Skeletal muscle tissue (tissue), 3 donors: ENCODE measurements at regions not wholly inside any gene's neighbourhood (a gene's known extent, or its start where the extent isn't known, plus 50 kb on each side); places are given as distances from the start of the nearest gene placed in this dataset.
A peak's percentile ranks its signal among the peaks of the same experiment; 100 is the strongest.

Source experiments
- H3K27ac ChIP-seq: one replicate; pipeline ENCODE4 v1.7.0; 2013; ENCODE audit warnings: mild to moderate bottlenecking, low read depth, low read length, inconsistent platforms
- H3K27me3 ChIP-seq, 3 donors: one replicate each; pipeline ENCODE4 v1.7.0; 2013; ENCODE audit warnings: low read length in 3 of 3; ENCODE audit not compliant: control insufficient read depth in 3 of 3, insufficient read depth in 3 of 3
- H3K36me3 ChIP-seq, 3 donors: one replicate each; pipeline ENCODE4 v1.7.0; 2013; ENCODE audit warnings: low read length in 3 of 3; ENCODE audit not compliant: control insufficient read depth in 3 of 3, insufficient read depth in 3 of 3
- H3K4me1 ChIP-seq, 3 donors: one replicate each; pipeline ENCODE4 v1.7.0; 2013; ENCODE audit warnings: low read length in 3 of 3, mild to moderate bottlenecking in 3 of 3; ENCODE audit not compliant: control insufficient read depth in 3 of 3, insufficient read depth in 3 of 3
- H3K4me3 ChIP-seq, 3 donors: one replicate each; pipeline ENCODE4 v1.7.0; 2013; ENCODE audit warnings: low read length in 3 of 3
- H3K9ac ChIP-seq, 3 donors: one replicate each; pipeline ENCODE4 v1.7.0; 2013; ENCODE audit warnings: low read length in 3 of 3, mild to moderate bottlenecking in 3 of 3, moderate library complexity in 2 of 3, low read depth in 1 of 3
- H3K9me3 ChIP-seq, 3 donors: one replicate each; pipeline ENCODE4 v1.7.0; 2013; ENCODE audit warnings: low read length in 3 of 3; ENCODE audit not compliant: control insufficient read depth in 3 of 3
- donor health status: Osteomylitis.

DNA sequence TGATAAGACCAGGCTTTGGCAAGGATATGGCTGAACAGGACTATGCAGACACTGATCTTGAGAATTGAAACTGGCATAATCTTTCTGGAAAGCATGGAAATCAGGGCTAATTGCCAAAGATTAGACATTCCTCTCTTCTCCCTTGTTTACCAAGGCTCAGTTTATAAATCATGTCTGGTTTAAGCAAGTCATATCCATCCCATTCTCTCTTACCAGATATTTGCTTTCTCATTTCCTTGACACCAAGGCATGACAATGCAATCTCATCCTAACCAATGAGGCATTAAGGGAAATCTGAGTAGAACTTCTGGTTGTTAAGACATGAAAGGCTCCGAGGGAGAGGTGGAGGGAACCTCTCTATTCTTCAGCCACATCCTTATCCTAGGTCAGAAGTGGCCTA is 110.3 kb upstream of the CEP85L start:
- H3K4me3 ChIP-seq: no peak overlapping the region
- H3K9ac ChIP-seq: no peak overlapping the region
- H3K27me3 ChIP-seq: no peaks in the 10 kb centered on the region
- no peaks in the 10 kb centered on the region for H3K4me1 ChIP-seq
- no peak overlapping the region for H3K27ac ChIP-seq
- H3K9me3 ChIP-seq: no peaks in the 10 kb centered on the region
- H3K36me3 ChIP-seq: no peaks in the 10 kb centered on the region

DNA sequence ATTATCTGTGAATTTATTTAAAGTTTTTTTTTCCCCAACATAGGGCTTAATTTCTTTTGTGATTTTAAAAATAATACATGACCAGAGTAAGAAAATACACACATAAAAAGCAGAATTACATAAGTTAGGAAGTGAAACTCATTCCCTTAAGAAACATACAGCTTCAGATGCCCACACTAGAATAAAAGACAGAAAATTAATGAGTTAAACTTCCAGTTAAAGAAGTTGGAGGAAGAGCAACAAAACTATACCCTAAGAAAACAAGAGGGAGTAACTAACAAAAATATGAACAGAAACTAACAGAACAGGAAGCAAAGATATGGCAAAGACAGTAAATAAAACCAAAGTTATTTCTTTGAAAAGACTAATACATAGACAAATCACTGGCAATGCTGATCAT is 107.6 kb upstream of the CEP85L start:
- Histone ChIP-seq H3K4me3 (no peak overlapping the region), H3K36me3 (no peaks in the 10 kb centered on the region), H3K27me3 (no peaks in the 10 kb centered on the region), H3K9ac (no peak overlapping the region), H3K9me3 (no peaks in the 10 kb centered on the region), H3K4me1 (no peaks in the 10 kb centered on the region), H3K27ac (no peak overlapping the region)

DNA sequence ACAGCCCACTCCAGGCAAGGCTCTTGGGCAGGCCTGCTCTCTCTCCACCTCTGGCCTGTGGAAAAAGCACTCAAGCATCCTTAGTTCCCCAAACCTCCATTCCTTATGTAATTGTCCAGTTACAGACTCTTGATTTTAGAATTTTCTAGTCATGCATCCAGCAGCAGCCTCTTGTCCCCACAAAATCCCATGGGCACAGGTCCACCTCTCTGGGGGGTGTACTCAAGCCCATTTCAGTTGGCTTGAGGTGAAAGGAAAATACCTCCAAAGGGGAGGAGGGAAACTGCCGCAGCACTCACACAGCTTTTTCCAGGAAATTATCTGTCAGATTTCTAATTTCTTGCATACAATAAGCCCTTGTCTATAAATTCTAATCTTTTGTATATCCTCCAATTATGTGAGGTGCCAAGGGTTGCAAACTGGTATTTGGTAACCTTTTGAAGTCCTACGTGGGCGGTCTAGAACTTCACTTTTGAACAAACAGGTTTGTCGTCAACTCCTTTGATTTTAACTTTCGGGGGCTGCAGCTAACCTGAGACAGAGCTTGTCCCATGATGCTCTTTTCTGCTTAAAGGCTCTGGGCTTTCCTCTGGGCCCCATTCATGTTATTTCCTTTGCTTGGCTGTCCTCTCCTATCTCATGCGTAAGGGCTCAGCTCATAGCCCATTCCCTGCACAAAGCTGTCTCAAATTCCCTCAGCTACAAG is 104.7 kb upstream of the CEP85L start:
- Histone ChIP-seq H3K4me1 (no peaks in the 10 kb centered on the region), H3K27ac (no peak overlapping the region), H3K9ac (no peak overlapping the region), H3K9me3 (no peaks in the 10 kb centered on the region), H3K36me3 (no peaks in the 10 kb centered on the region), H3K27me3 (no peaks in the 10 kb centered on the region), H3K4me3 (no peak overlapping the region)

DNA sequence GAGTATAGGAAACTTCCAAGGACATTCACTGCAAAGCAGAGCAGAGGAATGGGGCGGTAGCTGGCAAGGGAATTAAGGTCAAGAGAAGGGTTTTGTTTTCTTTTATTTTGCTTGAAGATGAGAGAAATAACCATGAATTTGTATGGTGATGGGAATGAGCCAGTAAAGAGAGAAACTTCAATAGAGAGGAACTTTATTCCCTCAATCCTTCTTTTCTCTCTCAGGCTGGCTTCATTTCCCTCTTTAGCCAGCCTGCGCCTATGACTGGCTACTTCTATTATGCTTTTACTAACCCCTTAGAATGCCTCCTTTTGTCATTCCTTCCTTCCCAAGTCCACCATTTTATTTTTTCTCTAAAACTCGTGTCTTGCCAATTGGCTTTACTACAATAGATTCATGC is 101.4 kb upstream of the CEP85L start:
- no peak overlapping the region for H3K4me3 ChIP-seq
- H3K27me3 ChIP-seq: no peaks in the 10 kb centered on the region
- peaks cover 7 to 14% (median 11%) of the 10 kb centered on the region in 3 donors for H3K4me1 ChIP-seq
- H3K36me3 ChIP-seq: no peaks in the 10 kb centered on the region
- H3K9me3 ChIP-seq: no peaks in the 10 kb centered on the region
- no peak overlapping the region for H3K27ac ChIP-seq
- no peak overlapping the region for H3K9ac ChIP-seq

DNA sequence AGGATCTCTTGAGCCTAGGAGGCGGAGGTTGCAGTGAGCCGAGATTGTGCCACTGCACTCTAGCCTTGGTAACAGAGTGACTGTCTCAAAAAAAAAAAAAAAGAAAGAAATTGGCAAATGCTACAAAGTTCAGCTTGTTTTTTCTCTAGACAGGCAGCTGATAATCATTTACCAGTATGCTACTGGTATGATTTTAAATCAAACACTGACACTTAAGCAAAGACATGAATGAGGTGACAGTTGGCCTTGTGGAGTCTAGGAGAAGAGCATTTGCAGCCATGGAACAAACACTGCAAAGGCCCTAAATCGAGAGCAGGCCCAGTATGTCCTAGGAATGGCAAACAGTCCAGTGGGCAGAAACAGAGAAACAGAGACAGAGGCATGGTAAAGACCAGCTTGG is 99.7 kb upstream of the CEP85L start:
- Histone ChIP-seq H3K9me3 (no peaks in the 10 kb centered on the region), H3K4me1 (peaks cover 12 to 18% (median 13%) of the 10 kb centered on the region in 3 donors), H3K9ac (no peak overlapping the region), H3K36me3 (no peaks in the 10 kb centered on the region), H3K27ac (no peak overlapping the region), H3K4me3 (no peak overlapping the region), H3K27me3 (no peaks in the 10 kb centered on the region)

DNA sequence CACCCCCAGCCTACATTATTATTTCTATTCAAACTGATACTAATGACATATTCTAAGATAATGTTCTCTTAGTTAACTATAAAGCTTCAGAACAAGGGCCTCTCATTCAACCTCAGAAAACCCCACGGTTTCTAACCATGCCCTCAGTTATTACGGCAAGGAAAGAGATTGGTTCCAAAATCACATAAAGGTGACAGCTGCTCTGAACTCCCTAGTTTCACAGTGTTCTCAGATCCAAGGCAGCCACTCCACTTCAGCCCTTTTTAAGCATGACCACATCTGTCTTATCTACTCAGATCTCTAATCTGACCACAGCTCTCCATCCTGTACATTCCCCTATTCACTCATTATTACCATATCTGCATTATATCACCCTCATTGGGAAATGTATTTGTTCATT is 98.8 kb upstream of the CEP85L start:
- Histone ChIP-seq H3K36me3 (no peaks in the 10 kb centered on the region), H3K27me3 (no peaks in the 10 kb centered on the region), H3K4me3 (no peak overlapping the region), H3K27ac (no peak overlapping the region), H3K4me1 (peaks cover 13 to 24% (median 16%) of the 10 kb centered on the region in 3 donors), H3K9me3 (no peaks in the 10 kb centered on the region), H3K9ac (no peak overlapping the region)

DNA sequence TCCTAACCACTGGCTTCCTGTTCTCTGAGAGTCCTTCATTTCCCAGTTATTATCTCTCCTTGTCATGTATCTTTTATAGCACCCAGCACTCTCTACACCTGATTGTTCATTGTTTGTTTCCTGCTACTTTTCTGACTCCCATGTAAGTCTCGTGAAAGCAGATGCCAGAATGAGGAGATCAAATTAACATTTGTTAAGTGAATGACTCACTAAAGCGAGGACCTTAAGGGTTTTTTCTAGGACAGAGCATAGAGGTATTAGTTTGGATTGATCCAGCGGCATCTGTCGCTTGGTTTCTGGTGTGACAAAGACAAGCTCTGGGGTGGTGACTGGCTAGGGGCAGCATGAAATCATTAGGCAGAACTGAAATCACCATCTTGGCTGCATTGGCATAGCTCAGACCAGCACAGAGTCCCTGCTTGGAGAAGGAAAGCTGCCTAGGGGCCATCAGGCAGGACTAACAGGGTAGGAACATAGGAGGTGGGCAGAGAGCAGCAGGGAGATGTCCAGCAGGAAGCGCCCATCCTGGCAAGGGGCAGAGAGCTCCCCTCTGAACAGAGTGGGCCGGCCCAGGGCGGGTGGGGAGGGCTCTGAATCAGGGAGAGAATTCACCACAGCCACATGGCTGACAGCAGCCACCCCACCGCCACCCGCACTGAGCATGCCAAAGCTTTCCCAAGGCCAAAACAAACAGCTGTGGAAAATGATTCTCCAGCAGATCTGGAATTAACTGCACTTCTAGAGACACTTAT is 97.1 kb upstream of the CEP85L start:
- no peaks in the 10 kb centered on the region for H3K9me3 ChIP-seq
- peaks cover 18 to 40% (median 28%) of the 10 kb centered on the region in 3 donors for H3K4me1 ChIP-seq
- H3K27me3 ChIP-seq: no peaks in the 10 kb centered on the region
- H3K9ac ChIP-seq: peak overlapping the region; percentile 59 to 71 (median 62)
- H3K4me3 ChIP-seq: peak overlapping the region; percentile 45 to 62 (median 58)
- no peaks in the 10 kb centered on the region for H3K36me3 ChIP-seq
- H3K27ac ChIP-seq: peak overlapping the region; percentile 84

DNA sequence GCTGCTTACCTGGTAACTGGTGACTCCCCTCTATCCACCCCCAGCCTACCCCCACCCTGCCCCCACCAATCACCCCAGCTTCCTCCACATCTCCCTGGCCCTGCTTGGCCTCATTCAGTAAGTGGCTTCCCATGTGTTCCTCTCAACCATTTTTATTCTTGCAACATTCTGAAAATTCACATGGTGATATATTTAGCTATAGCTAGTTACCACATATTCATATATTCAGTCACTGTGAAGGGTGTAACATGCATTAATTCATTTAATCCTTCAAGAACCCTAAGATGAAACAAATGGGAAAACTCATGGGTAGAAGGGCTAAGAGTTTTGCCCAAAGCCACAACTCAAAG is 95.4 kb upstream of the CEP85L start:
- H3K36me3 ChIP-seq: no peaks in the 10 kb centered on the region
- H3K4me1 ChIP-seq: peaks cover 18 to 40% (median 28%) of the 10 kb centered on the region in 3 donors
- H3K27ac ChIP-seq: no peak overlapping the region
- no peaks in the 10 kb centered on the region for H3K9me3 ChIP-seq
- no peaks in the 10 kb centered on the region for H3K27me3 ChIP-seq
- no peak overlapping the region for H3K4me3 ChIP-seq
- H3K9ac ChIP-seq: no peak overlapping the region

DNA sequence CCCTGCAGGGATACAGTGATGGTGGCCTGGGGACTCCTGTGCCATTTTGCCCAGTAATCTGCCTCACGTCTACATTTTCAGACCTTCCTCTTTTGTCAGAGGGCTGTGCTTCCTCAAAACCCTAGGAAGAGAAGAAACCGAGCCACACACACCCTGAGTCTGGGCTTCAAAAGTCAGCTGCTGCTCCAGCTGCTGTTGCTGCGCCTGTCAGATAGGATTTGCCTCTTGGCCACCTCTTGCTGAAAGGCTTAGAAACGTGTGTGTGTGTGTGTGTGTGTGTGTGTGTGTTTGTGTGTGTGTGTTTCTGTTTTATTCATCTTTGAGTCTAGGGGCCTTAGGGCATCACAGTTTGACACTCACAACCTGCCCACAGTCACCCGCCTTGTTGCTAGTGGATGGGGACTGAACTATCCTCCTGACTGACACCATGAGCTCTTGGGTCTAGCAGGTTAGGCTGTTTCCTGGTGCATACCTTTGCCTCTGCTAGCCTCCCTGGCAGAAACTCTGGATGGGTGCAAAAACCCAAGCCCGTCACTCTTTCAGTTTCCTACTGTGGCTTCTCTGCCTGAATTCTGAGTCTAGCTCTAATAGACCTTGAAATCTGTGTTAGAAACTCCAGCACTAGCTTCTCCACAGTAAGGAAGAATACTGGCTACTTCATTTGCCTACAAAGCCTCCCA is 94.9 kb upstream of the CEP85L start:
- Histone ChIP-seq H3K9ac (no peak overlapping the region), H3K27me3 (no peaks in the 10 kb centered on the region), H3K27ac (peak overlapping the region; percentile 31), H3K4me3 (no peak overlapping the region), H3K4me1 (peaks cover 18 to 40% (median 28%) of the 10 kb centered on the region in 3 donors), H3K9me3 (no peaks in the 10 kb centered on the region), H3K36me3 (no peaks in the 10 kb centered on the region)

DNA sequence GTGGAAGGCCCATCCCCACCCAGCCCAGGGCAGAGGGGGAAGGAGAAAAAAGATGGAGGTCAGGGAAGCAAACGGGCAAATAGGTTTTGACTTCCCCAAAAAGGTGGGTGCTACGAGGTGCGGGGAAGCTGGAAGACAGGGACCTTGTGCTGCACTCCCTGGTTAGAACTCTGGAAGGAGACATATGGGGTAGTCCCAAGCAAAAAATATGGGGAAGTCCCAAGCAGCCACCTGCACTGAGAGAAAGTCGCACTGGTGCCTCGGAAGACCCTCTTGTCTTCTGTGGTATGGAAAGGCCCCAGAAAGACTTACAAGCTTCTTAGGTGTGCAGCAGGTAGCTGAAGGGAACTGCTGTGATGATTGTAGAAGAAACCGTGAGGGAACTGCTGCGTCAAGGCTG is 93.8 kb upstream of the CEP85L start:
- peak overlapping the region; percentile 62 for H3K27ac ChIP-seq

More for the DNA sequence above, 93.8 kb upstream of the CEP85L start:
- no peaks in the 10 kb centered on the region for H3K27me3 ChIP-seq
- no peak overlapping the region for H3K4me3 ChIP-seq
- no peaks in the 10 kb centered on the region for H3K9me3 ChIP-seq
- H3K4me1 ChIP-seq: peaks cover 18 to 40% (median 31%) of the 10 kb centered on the region in 3 donors
- peak overlapping the region in 1 of 3 donors; percentile 32 for H3K9ac ChIP-seq
- H3K36me3 ChIP-seq: no peaks in the 10 kb centered on the region
